M059J (cell line): ENCODE measurements at regions not wholly inside any gene's neighbourhood (a gene's known extent, or its start where the extent isn't known, plus 50 kb on each side); places are given as distances from the start of the nearest gene placed in this dataset.
"Not testable (repeated sequence)": the region's sequence is repeated elsewhere in the genome, so short reads cannot be mapped to it uniquely, and the experiment has no call there.

Source experiments
- DNase-seq: peaks from one replicate; pipeline ENCODE4 v3.0.0-alpha.2; 2012; ENCODE audit warnings: low read depth

GRCh38 chrX:3788494-3789233, 75.2 kb upstream of the PRKX start:
- no peak for DNase-seq

- no peak for DNase-seq
Measured at GRCh38 chrX:3787856-3788255, 74.4 kb upstream of the PRKX start.

DNA sequence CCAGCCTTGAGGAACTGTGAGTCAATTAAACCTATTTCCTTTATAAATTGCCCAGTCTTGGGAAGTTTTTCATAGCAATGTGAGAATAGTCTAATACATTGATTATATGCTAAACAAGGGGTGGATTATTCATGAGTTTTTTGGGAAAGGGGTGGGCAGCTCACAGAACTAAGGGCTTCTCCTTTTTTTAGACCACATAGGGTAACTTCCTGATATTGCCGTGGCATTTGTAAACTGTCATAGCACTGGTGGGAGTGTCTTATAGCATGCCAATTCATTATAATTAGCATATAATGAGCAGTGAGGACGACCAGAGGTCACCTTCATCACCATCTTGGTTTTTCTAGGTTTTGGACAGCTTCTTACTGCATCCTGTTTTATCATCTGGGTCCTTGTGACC, 72.4 kb upstream of the PRKX start:
- DNase-seq: not testable (repeated sequence)

GRCh38 chrX:3780564-3780963, 67.1 kb upstream of the PRKX start:
- no peak for DNase-seq

DNA sequence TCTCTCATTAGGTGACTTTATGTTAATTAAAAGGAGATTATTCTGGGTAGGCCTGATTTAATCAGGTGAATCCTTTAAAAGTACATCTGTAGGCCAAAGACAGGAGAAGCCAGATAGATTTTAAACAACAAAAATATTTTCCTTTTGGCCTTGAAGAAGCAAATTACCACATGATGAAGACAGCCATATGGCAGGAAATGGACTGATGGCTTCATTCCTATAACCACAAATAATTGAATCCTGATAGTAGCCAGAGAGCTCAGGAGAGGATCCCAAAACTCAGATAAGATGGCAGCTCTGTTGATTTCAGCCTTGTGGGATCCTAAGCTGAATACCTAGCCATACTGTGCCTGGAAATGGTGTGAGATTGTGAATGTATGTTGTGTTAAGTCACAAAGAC, 66.1 kb upstream of the PRKX start:
- DNase-seq: no peak

DNA sequence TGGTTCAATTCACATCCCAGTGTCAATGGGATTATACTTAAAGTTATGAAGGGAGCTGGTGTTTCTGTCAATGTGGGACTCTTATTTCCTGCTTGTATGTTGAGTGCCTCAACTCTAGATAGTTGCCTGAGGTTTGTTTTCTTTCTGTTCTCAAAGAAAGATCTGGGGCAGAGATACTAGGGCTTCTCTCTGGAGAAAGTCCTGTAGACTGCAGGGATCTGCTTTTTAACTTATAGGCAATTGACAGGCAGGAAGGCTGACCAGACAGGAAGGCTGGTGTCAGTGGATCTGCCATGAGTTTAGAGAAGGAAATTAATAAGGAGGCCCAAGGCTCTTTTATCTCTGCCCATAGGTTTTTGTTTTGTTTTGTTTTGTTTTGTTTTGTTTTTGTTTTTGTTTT, 64.0 kb upstream of the PRKX start:
- DNase-seq: no peak

DNA sequence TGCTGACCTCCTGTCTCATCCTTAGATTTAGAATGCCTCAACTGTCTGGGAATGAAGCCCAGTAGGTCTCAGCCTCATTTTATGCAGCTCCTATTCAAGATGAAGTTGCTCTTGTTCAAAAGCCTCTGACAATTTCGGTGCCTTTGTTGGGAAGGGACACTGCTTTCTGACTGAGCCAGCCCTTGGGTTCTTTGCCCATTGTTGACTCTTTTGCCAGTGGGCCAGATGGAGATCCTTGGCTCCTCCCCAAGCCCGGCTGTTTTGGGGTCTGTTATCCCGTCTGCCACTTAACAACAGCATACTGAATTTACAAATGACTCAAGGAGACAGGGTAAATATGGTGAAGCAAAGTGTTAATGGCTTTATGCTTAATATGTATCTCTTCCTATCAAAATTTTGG, 58.3 kb upstream of the PRKX start:
- no peak for DNase-seq

GRCh38 chrX:3768881-3769280, 55.4 kb upstream of the PRKX start:
- no peak for DNase-seq
